HEK293 (cell line): ENCODE measurements at regions not wholly inside any gene's neighbourhood (a gene's known extent, or its start where the extent isn't known, plus 50 kb on each side); places are given as distances from the start of the nearest gene placed in this dataset.

ENCODE experiments used
- CTCF ChIA-PET: fragments of 350-600 bp; formaldehyde crosslinking; extraction: SDS; loops from one replicate; lab custom pipeline; 2021; ENCODE audit warnings: antibody characterized with exemption; lab: Yijun Ruan, JAX
- POLR2A ChIA-PET: fragments of 300-600 bp; formaldehyde crosslinking; extraction: SDS; loops from one replicate; lab custom pipeline; 2020; ENCODE audit warnings: antibody characterized with exemption, inconsistent platforms; lab: Yijun Ruan, JAX
- H3K27ac ChIP-seq: fragments of 200-500 bp; sonication (Bioruptor generic); 2 replicates; pipeline ENCODE4 v1.5.1; 2014; ENCODE audit warnings: low read depth, low read length, control low read depth, inconsistent platforms; ENCODE audit errors: extremely low read depth
- H3K36me3 ChIP-seq, 2 experiments: fragments of 200-500 bp in 1 of 2; sonication (Bioruptor generic) in 1 of 2; 1 replicate in 1 of 2; 2 replicates in 1 of 2; pipeline ENCODE4 v1.5.1; 2014 to 2017; ENCODE audit warnings: inconsistent platforms in 2 of 2, low read length in 2 of 2; ENCODE audit not compliant: control insufficient read depth in 2 of 2, insufficient read depth in 1 of 2
- H3K4me1 ChIP-seq: fragments of 200-500 bp; sonication (Bioruptor generic); 2 replicates; pipeline ENCODE4 v1.5.1; 2014; ENCODE audit warnings: mild to moderate bottlenecking, low read length, inconsistent platforms; ENCODE audit not compliant: control insufficient read depth, insufficient read depth
- H3K4me3 ChIP-seq: 2 replicates; pipeline ENCODE4 v1.5.1; 2011; ENCODE audit warnings: low read depth, mild to moderate bottlenecking, control low read depth, low read length, moderate library complexity
- H3K9me3 ChIP-seq: fragments of 200-500 bp; sonication (Bioruptor generic); 2 replicates; pipeline ENCODE4 v1.5.1; 2014; ENCODE audit warnings: low read depth, low read length, inconsistent platforms; ENCODE audit not compliant: control insufficient read depth, insufficient read depth
- CTCF ChIP-seq: fragments of 450-650 bp; formaldehyde crosslinking; IDR thresholded peaks from 2 replicates; pipeline ENCODE4 v1.5.1; 2016; ENCODE audit warnings: missing biosample characterization, missing genetic modification characterization
- GLI4 ChIP-seq: fragments of 450-650 bp; formaldehyde crosslinking; IDR thresholded peaks from 2 replicates; pipeline ENCODE4 v1.5.1; 2016; ENCODE audit warnings: missing biosample characterization, missing genetic modification characterization
- HOXA7 ChIP-seq: sonication (generic); formaldehyde crosslinking; IDR thresholded peaks from 2 replicates; pipeline ENCODE4 v1.8.1; 2022; ENCODE audit warnings: missing genetic modification reagents, borderline replicate concordance
- SCRT1 ChIP-seq: fragments of 450-650 bp; formaldehyde crosslinking; IDR thresholded peaks from 2 replicates; pipeline ENCODE4 v1.5.1; 2016; ENCODE audit warnings: missing biosample characterization, missing genetic modification characterization, borderline replicate concordance
- WT1 ChIP-seq: fragments of 450-650 bp; formaldehyde crosslinking; IDR thresholded peaks from 2 replicates; pipeline ENCODE4 v1.5.1; 2016; ENCODE audit warnings: missing biosample characterization, missing genetic modification characterization
- ZBTB6 ChIP-seq: fragments of 450-650 bp; formaldehyde crosslinking; IDR thresholded peaks from 2 replicates; pipeline ENCODE4 v1.5.1; 2017; ENCODE audit warnings: missing biosample characterization, missing genetic modification characterization
- ZFP41 ChIP-seq: fragments of 450-650 bp; formaldehyde crosslinking; IDR thresholded peaks from 2 replicates; pipeline ENCODE4 v1.5.1; 2016; ENCODE audit warnings: missing biosample characterization, missing genetic modification characterization, borderline replicate concordance
- ZNF138 ChIP-seq: fragments of 450-650 bp; formaldehyde crosslinking; IDR thresholded peaks from 2 replicates; pipeline ENCODE4 v1.5.1; 2016; ENCODE audit warnings: missing biosample characterization, missing genetic modification characterization, borderline replicate concordance
- ZNF140 ChIP-seq: fragments of 450-650 bp; formaldehyde crosslinking; IDR thresholded peaks from 2 replicates; pipeline ENCODE4 v1.5.1; 2016; ENCODE audit warnings: missing biosample characterization, missing genetic modification characterization
- ZNF16 ChIP-seq: fragments of 450-650 bp; formaldehyde crosslinking; IDR thresholded peaks from 2 replicates; pipeline ENCODE4 v1.5.1; 2016; ENCODE audit warnings: low read depth, missing biosample characterization, missing genetic modification characterization
- ZNF202 ChIP-seq: fragments of 450-650 bp; formaldehyde crosslinking; IDR thresholded peaks from 2 replicates; pipeline ENCODE4 v1.5.1; 2016; ENCODE audit warnings: missing biosample characterization, missing genetic modification characterization, borderline replicate concordance
- ZNF239 ChIP-seq: fragments of 450-650 bp; formaldehyde crosslinking; IDR thresholded peaks from 2 replicates; pipeline ENCODE4 v1.5.1; 2016; ENCODE audit warnings: missing biosample characterization, missing genetic modification characterization
- ZNF274 ChIP-seq, 2 experiments: fragments of 200-500 bp in 1 of 2; fragments of 450-650 bp in 1 of 2; sonication (Bioruptor generic) in 1 of 2; formaldehyde crosslinking in 1 of 2; IDR thresholded peaks; 2 replicates each; pipeline versions ENCODE4 v1.5.1 to v1.6.1; 2014 to 2016; ENCODE audit warnings: borderline replicate concordance in 1 of 2, inconsistent platforms in 1 of 2, low read length in 1 of 2, missing biosample characterization in 1 of 2, missing genetic modification characterization in 1 of 2
- ZNF394 ChIP-seq: fragments of 450-650 bp; formaldehyde crosslinking; IDR thresholded peaks from 2 replicates; pipeline ENCODE4 v1.5.1; 2016; ENCODE audit warnings: missing biosample characterization, missing genetic modification characterization, mild to moderate bottlenecking, moderate library complexity, borderline replicate concordance
- ZNF433 ChIP-seq: fragments of 450-650 bp; formaldehyde crosslinking; IDR thresholded peaks from 2 replicates; pipeline ENCODE4 v1.5.1; 2016; ENCODE audit warnings: missing biosample characterization, missing genetic modification characterization, low read depth
- ZNF513 ChIP-seq: fragments of 450-650 bp; IDR thresholded peaks from 2 replicates; pipeline ENCODE4 v1.5.1; 2018; ENCODE audit warnings: missing biosample characterization, missing genetic modification characterization
- ZNF521 ChIP-seq: fragments of 450-650 bp; formaldehyde crosslinking; IDR thresholded peaks from 2 replicates; pipeline ENCODE4 v1.5.1; 2017; ENCODE audit warnings: missing biosample characterization, mild to moderate bottlenecking, missing genetic modification characterization
- ZNF560 ChIP-seq: fragments of 450-650 bp; formaldehyde crosslinking; IDR thresholded peaks from 2 replicates; pipeline ENCODE4 v1.5.1; 2017; ENCODE audit warnings: missing biosample characterization, missing genetic modification characterization, borderline replicate concordance
- ZNF596 ChIP-seq: fragments of 450-650 bp; IDR thresholded peaks from 2 replicates; pipeline ENCODE4 v1.5.0; 2018; ENCODE audit warnings: missing biosample characterization, mild to moderate bottlenecking, missing genetic modification characterization, moderate library complexity
- ZNF704 ChIP-seq: fragments of 450-650 bp; formaldehyde crosslinking; IDR thresholded peaks from 2 replicates; pipeline ENCODE4 v1.5.1; 2016; ENCODE audit warnings: missing biosample characterization, missing genetic modification characterization
- ZNF76 ChIP-seq: fragments of 450-650 bp; formaldehyde crosslinking; IDR thresholded peaks from 2 replicates; pipeline ENCODE4; 2016; ENCODE audit warnings: low read depth, missing biosample characterization, missing genetic modification characterization, borderline replicate concordance
- ZNF791 ChIP-seq: fragments of 450-650 bp; formaldehyde crosslinking; IDR thresholded peaks from 2 replicates; pipeline ENCODE4 v1.5.1; 2016; ENCODE audit warnings: missing biosample characterization, missing genetic modification characterization
- ZNF830 ChIP-seq: fragments of 450-650 bp; IDR thresholded peaks from 2 replicates; pipeline ENCODE4 v1.5.0; 2018; ENCODE audit warnings: missing biosample characterization, missing genetic modification characterization, low read depth, mild to moderate bottlenecking, moderate library complexity

GRCh38 chr10:128964100-128964403, 503.0 kb upstream of the MGMT start:
- CTCF ChIA-PET, result no interaction called here
- TF ChIP-seq ZNF791 (tag by site-specific recombination), result no peak
- TF ChIP-seq HOXA7 (CRISPR knock-in tag), result no peak
- no peak for TF ChIP-seq ZNF433 (tag by site-specific recombination)
- no peak for TF ChIP-seq GLI4 (tag by site-specific recombination)
- TF ChIP-seq ZBTB6 (tag by site-specific recombination), result no peak

GRCh38 chr10:128967980-128968756, 498.9 kb upstream of the MGMT start:
- H3K4me1 ChIP-seq, result peaks cover 3% of the 10 kb centered on the region; the same call in 1 of the 2 replicates
- no peak overlapping the region for H3K27ac ChIP-seq
- no peak overlapping the region for H3K4me3 ChIP-seq
- H3K9me3 ChIP-seq, result no peaks in the 10 kb centered on the region
- H3K36me3 ChIP-seq, result no peaks in the 10 kb centered on the region
- ChIA-PET CTCF (interaction anchor here (0.5 to 0.7 kb wide), 4 partner anchors 143 to 1139 kb away, joined by 3 read pairs; no protein-coding TSS in a partner anchor), POLR2A (no interaction called here)
- TF ChIP-seq ZNF140 (tag by site-specific recombination), result no peak
- TF ChIP-seq CTCF (tag by site-specific recombination), result no peak
- no peak for TF ChIP-seq WT1 (tag by site-specific recombination)
- TF ChIP-seq ZNF239 (tag by site-specific recombination), result no peak
- TF ChIP-seq ZNF274 (IDR thresholded peaks at IDR 0.05; ENCODE audit: low read length), result no peak
- TF ChIP-seq ZNF274 (tag by site-specific recombination; IDR thresholded peaks at IDR 0.05; ENCODE audit: borderline replicate concordance), result no peak
- no peak for TF ChIP-seq ZFP41 (tag by site-specific recombination)
- TF ChIP-seq ZNF202 (tag by site-specific recombination), result no peak
- TF ChIP-seq ZNF521, result no peak
- no peak for TF ChIP-seq ZNF704 (tag by site-specific recombination)
- TF ChIP-seq ZNF138 (tag by site-specific recombination), result no peak
- TF ChIP-seq ZNF394, result no peak
- no peak for TF ChIP-seq ZNF830 (tag by site-specific recombination)
- TF ChIP-seq ZNF76, result no peak
- no peak for TF ChIP-seq ZNF16 (tag by site-specific recombination)
- no peak for TF ChIP-seq SCRT1 (tag by site-specific recombination)
- TF ChIP-seq ZNF596, result no peak
- no peak for TF ChIP-seq ZNF560
- no peak for TF ChIP-seq ZNF513 (tag by site-specific recombination)

More at GRCh38 chr10:128964100-128964403, 503.0 kb upstream of the MGMT start:
- Histone ChIP-seq H3K9me3 (no peaks in the 10 kb centered on the region), H3K4me3 (no peak overlapping the region), H3K4me1 (no peaks in the 10 kb centered on the region), H3K36me3 (no peaks in the 10 kb centered on the region), H3K27ac (no peak overlapping the region)
- POLR2A ChIA-PET, result no interaction called here
